Liver (tissue), 8 donors: ENCODE measurements at regions not wholly inside any gene's neighbourhood (a gene's known extent, or its start where the extent isn't known, plus 50 kb on each side); places are given as distances from the start of the nearest gene placed in this dataset.

Source experiments
- DNase-seq: peaks from one replicate; pipeline ENCODE4 v3.0.0-alpha.2; 2017; ENCODE audit warnings: low spot score
- H3K27ac ChIP-seq, 2 donors: one replicate each; pipeline ENCODE4 v1.7.0; 2013; ENCODE audit warnings: inconsistent platforms in 2 of 2, low read length in 2 of 2, control low read depth in 1 of 2, low read depth in 1 of 2, mild to moderate bottlenecking in 1 of 2
- H3K27me3 ChIP-seq, 4 donors: one replicate each; pipeline versions ENCODE4 v1.6.1 to v1.7.0; 2013; ENCODE audit warnings: low read length in 3 of 4, inconsistent platforms in 1 of 4, mild to moderate bottlenecking in 1 of 4, moderate library complexity in 1 of 4; ENCODE audit not compliant: control insufficient read depth in 4 of 4, insufficient read depth in 4 of 4
- H3K36me3 ChIP-seq, 4 donors: one replicate each; pipeline versions ENCODE4 v1.6.1 to v1.7.0; 2013; ENCODE audit warnings: low read length in 3 of 4, mild to moderate bottlenecking in 3 of 4, low read depth in 1 of 4, moderate library complexity in 1 of 4; ENCODE audit not compliant: control insufficient read depth in 4 of 4, insufficient read depth in 3 of 4
- H3K4me1 ChIP-seq, 4 donors: one replicate each; pipeline versions ENCODE4 v1.6.1 to v1.7.0; 2013; ENCODE audit warnings: low read length in 3 of 4, mild to moderate bottlenecking in 3 of 4, moderate library complexity in 1 of 4; ENCODE audit not compliant: control insufficient read depth in 4 of 4, insufficient read depth in 4 of 4
- H3K4me3 ChIP-seq, 3 donors: one replicate each; pipeline versions ENCODE4 v1.6.1 to v1.7.0; 2013; ENCODE audit warnings: low read length in 3 of 3, control low read depth in 1 of 3, low read depth in 1 of 3, mild to moderate bottlenecking in 1 of 3
- H3K9ac ChIP-seq, 2 donors: one replicate each; pipeline ENCODE4 v1.7.0; 2013; ENCODE audit warnings: low read length in 2 of 2, mild to moderate bottlenecking in 2 of 2, moderate library complexity in 2 of 2, control low read depth in 1 of 2, low read depth in 1 of 2
- H3K9me3 ChIP-seq, 4 donors: one replicate each; pipeline versions ENCODE4 v1.6.1 to v1.7.0; 2013; ENCODE audit warnings: low read length in 3 of 4; ENCODE audit not compliant: control insufficient read depth in 4 of 4
- ATF3 ChIP-seq: IDR thresholded peaks from 2 replicates; pipeline ENCODE4 v1.6.1; 2016; ENCODE audit warnings: antibody characterized with exemption
- EGR1 ChIP-seq, 2 donors: IDR thresholded peaks; 2 replicates each; pipeline ENCODE4 v1.6.1; 2016 to 2018; ENCODE audit warnings: antibody characterized with exemption in 2 of 2, low read depth in 2 of 2
- FOXA1 ChIP-seq: IDR thresholded peaks from 2 replicates; pipeline ENCODE4 v1.6.1; 2016; ENCODE audit warnings: antibody characterized with exemption
- FOXA2 ChIP-seq: IDR thresholded peaks from 2 replicates; pipeline ENCODE4 v1.6.1; 2016; ENCODE audit warnings: antibody characterized with exemption
- GABPA ChIP-seq, 2 donors: IDR thresholded peaks in 1 of 2; conservative IDR thresholded peaks in 1 of 2; 2 replicates each; pipeline ENCODE4 v1.6.1; 2016; ENCODE audit warnings: antibody characterized with exemption in 2 of 2, mild to moderate bottlenecking in 1 of 2, moderate library complexity in 1 of 2
- HNF4A ChIP-seq, 2 donors: conservative IDR thresholded peaks; 2 replicates each; pipeline ENCODE4 v1.6.1; 2016; ENCODE audit warnings: antibody characterized with exemption in 2 of 2, mild to moderate bottlenecking in 2 of 2
- HNF4G ChIP-seq: IDR thresholded peaks from 2 replicates; pipeline ENCODE4 v1.6.1; 2016; ENCODE audit warnings: antibody characterized with exemption
- JUND ChIP-seq, 2 donors: IDR thresholded peaks; 2 replicates each; pipeline ENCODE4 v1.6.1; 2016; ENCODE audit warnings: antibody characterized with exemption in 2 of 2
- NR2F2 ChIP-seq: IDR thresholded peaks from 2 replicates; pipeline ENCODE4 v1.6.1; 2016; ENCODE audit warnings: antibody characterized with exemption
- RAD21 ChIP-seq, 2 donors: IDR thresholded peaks; 2 replicates each; pipeline ENCODE4 v1.6.1; 2016; ENCODE audit warnings: antibody characterized with exemption in 2 of 2, mild to moderate bottlenecking in 2 of 2
- REST ChIP-seq: IDR thresholded peaks from 2 replicates; pipeline ENCODE4 v1.6.1; 2016; ENCODE audit warnings: antibody characterized with exemption, mild to moderate bottlenecking
- RXRA ChIP-seq, 2 donors: IDR thresholded peaks; 2 replicates each; pipeline ENCODE4 v1.6.1; 2017 to 2018; ENCODE audit warnings: antibody characterized with exemption in 2 of 2, mild to moderate bottlenecking in 1 of 2
- SP1 ChIP-seq: IDR thresholded peaks from 2 replicates; pipeline ENCODE4 v1.6.1; 2018; ENCODE audit warnings: antibody characterized with exemption, mild to moderate bottlenecking
- TAF1 ChIP-seq: conservative IDR thresholded peaks from 2 replicates; pipeline ENCODE4 v1.6.1; 2016; ENCODE audit warnings: antibody characterized with exemption, mild to moderate bottlenecking
- YY1 ChIP-seq: IDR thresholded peaks from 2 replicates; pipeline ENCODE4 v1.6.1; 2016; ENCODE audit warnings: antibody characterized with exemption, mild to moderate bottlenecking
- WGBS: extraction: QIAGEN DNeasy Blood & Tissue Kit; methylation state at CpG from one replicate; pipeline ENCODE4 v1.1.7; 2013; 5-methylcytosine and 5-hydroxymethylcytosine counted together
- TF ChIP-seq, protein P1 (sequence below): fragments of 150-350 bp; IDR thresholded peaks from 2 replicates; pipeline ENCODE4 v1.5.1; 2017; ENCODE audit warnings: improper control_type of control experiment, low read depth, low read length; ENCODE audit not compliant: missing input control
- TF ChIP-seq, protein P2 (sequence below): IDR thresholded peaks from 2 replicates; pipeline ENCODE4 v1.6.1; 2016; ENCODE audit warnings: antibody characterized with exemption
- TF ChIP-seq, protein P3 (sequence below): IDR thresholded peaks from 2 replicates; pipeline ENCODE4 v1.6.1; 2016; ENCODE audit warnings: antibody characterized with exemption
- donor health status: healthy.
- donor health status: healthy.
- donor health status: healthy.
- donor health status: healthy.
- donor health status: healthy.

DNA sequence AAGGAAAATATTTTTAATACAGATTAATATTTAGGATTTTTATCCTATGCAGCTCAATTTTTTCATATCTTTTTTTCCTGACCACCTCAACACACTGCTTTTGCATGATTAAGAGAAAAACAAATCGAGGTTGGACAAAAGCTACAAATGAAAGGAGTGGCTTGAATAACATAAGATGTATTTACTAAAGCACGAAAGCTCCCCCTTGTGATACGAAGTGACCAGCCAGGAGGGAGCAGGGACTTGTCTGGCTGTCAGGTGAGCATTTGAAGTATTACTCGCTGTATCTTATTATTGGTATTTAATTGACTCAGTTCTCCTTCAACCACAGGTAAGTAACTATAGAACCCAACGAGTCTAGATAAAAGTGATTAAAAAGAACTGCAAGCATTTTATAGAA, 265.2 kb upstream of the PHF14 start:
- H3K9ac ChIP-seq: no peak overlapping the region
- peaks cover 0 to under 1% (median 0%) of the 10 kb centered on the region in 4 donors for H3K4me1 ChIP-seq
- no peaks in the 10 kb centered on the region for H3K9me3 ChIP-seq
- TF ChIP-seq REST: no peak
- TF ChIP-seq FOXA2: no peak
- TF ChIP-seq GABPA (IDR thresholded peaks at IDR 0.05 in 1 of 2, conservative IDR thresholded peaks at IDR 0.05 in 1 of 2): no peak
- TF ChIP-seq EGR1 (IDR thresholded peaks at IDR 0.05; ENCODE audit: low read depth in 2 of 2): no peak
- TF ChIP-seq RXRA (IDR thresholded peaks at IDR 0.05): no peak
- no peak for TF ChIP-seq HNF4A (conservative IDR thresholded peaks at IDR 0.05)
- peak; percentile 76 to 77 for TF ChIP-seq RAD21 (IDR thresholded peaks at IDR 0.05)
- no peak for TF ChIP-seq FOXA1
- no peak for TF ChIP-seq TAF1
- TF ChIP-seq, protein P1, sequence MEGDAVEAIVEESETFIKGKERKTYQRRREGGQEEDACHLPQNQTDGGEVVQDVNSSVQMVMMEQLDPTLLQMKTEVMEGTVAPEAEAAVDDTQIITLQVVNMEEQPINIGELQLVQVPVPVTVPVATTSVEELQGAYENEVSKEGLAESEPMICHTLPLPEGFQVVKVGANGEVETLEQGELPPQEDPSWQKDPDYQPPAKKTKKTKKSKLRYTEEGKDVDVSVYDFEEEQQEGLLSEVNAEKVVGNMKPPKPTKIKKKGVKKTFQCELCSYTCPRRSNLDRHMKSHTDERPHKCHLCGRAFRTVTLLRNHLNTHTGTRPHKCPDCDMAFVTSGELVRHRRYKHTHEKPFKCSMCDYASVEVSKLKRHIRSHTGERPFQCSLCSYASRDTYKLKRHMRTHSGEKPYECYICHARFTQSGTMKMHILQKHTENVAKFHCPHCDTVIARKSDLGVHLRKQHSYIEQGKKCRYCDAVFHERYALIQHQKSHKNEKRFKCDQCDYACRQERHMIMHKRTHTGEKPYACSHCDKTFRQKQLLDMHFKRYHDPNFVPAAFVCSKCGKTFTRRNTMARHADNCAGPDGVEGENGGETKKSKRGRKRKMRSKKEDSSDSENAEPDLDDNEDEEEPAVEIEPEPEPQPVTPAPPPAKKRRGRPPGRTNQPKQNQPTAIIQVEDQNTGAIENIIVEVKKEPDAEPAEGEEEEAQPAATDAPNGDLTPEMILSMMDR: peak; percentile 50
- TF ChIP-seq, protein P2, sequence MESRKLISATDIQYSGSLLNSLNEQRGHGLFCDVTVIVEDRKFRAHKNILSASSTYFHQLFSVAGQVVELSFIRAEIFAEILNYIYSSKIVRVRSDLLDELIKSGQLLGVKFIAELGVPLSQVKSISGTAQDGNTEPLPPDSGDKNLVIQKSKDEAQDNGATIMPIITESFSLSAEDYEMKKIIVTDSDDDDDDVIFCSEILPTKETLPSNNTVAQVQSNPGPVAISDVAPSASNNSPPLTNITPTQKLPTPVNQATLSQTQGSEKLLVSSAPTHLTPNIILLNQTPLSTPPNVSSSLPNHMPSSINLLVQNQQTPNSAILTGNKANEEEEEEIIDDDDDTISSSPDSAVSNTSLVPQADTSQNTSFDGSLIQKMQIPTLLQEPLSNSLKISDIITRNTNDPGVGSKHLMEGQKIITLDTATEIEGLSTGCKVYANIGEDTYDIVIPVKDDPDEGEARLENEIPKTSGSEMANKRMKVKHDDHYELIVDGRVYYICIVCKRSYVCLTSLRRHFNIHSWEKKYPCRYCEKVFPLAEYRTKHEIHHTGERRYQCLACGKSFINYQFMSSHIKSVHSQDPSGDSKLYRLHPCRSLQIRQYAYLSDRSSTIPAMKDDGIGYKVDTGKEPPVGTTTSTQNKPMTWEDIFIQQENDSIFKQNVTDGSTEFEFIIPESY: no peak
- TF ChIP-seq, protein P3, sequence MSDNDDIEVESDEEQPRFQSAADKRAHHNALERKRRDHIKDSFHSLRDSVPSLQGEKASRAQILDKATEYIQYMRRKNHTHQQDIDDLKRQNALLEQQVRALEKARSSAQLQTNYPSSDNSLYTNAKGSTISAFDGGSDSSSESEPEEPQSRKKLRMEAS: no peak
- TF ChIP-seq SP1: no peak
- no peak for TF ChIP-seq HNF4G
- TF ChIP-seq ATF3: no peak
- TF ChIP-seq NR2F2: no peak
- no peak for DNase-seq
- no peaks in the 10 kb centered on the region for H3K27me3 ChIP-seq
- no peaks in the 10 kb centered on the region for H3K36me3 ChIP-seq
- H3K27ac ChIP-seq: no peak overlapping the region
- H3K4me3 ChIP-seq: no peak overlapping the region
- WGBS: 16% methylated on average over 5 of the region's 5 CpGs

- no peak for DNase-seq
- WGBS: 73% methylated on average over 5 of the region's 5 CpGs
- H3K27ac ChIP-seq: no peak overlapping the region
- TF ChIP-seq SP1: no peak
- TF ChIP-seq ATF3: no peak
- no peak for TF ChIP-seq GABPA (IDR thresholded peaks at IDR 0.05 in 1 of 2, conservative IDR thresholded peaks at IDR 0.05 in 1 of 2)
- no peak for TF ChIP-seq REST
- TF ChIP-seq FOXA1: no peak
- TF ChIP-seq, protein P1: no peak
- TF ChIP-seq JUND (IDR thresholded peaks at IDR 0.05): no peak
- no peak for TF ChIP-seq HNF4A (conservative IDR thresholded peaks at IDR 0.05)
- no peak for TF ChIP-seq NR2F2
- TF ChIP-seq YY1: no peak
- TF ChIP-seq FOXA2: no peak
- no peaks in the 10 kb centered on the region for H3K9me3 ChIP-seq
- no peaks in the 10 kb centered on the region for H3K36me3 ChIP-seq
- H3K27me3 ChIP-seq: no peaks in the 10 kb centered on the region
- H3K4me3 ChIP-seq: no peak overlapping the region
- no peaks in the 10 kb centered on the region for H3K4me1 ChIP-seq
- H3K9ac ChIP-seq: no peak overlapping the region
Measured at GRCh38 chr7:10718768-10719167, 254.9 kb upstream of the PHF14 start.
